HG03064 (cell line): ENCODE measurements at regions not wholly inside any gene's neighbourhood (a gene's known extent, or its start where the extent isn't known, plus 50 kb on each side); places are given as distances from the start of the nearest gene placed in this dataset.

Experiments
- ATAC-seq: cut with Tn5 transposase; IDR thresholded peaks from one replicate; pipeline ENCODE4 v1.9.1; 2021; ENCODE audit warnings: low read depth; ENCODE audit not compliant: unreplicated experiment

DNA sequence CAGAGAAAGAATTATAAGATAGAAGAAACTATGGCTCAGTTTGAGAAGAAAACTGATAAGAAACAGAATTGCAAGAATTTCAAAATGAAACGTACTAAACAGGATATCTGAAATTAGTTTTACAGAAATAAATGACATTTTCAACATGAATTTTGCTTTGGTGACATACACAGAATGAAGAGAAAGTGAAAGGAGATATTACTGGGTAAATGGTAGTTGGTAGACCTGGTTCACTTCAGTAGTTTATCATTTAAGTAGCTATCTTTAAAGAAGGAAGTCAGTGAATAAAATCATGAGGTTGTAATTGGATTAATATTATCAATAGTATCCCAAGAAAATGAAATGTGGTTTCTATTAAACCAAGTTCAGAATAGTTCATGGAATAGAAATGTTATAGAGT lies 395.5 kb upstream of the SMIM31 start:
- ATAC-seq = no peak

- no peak for ATAC-seq
Measured at GRCh38 chr4:164359881-164360280, 394.1 kb upstream of the SMIM31 start.

DNA sequence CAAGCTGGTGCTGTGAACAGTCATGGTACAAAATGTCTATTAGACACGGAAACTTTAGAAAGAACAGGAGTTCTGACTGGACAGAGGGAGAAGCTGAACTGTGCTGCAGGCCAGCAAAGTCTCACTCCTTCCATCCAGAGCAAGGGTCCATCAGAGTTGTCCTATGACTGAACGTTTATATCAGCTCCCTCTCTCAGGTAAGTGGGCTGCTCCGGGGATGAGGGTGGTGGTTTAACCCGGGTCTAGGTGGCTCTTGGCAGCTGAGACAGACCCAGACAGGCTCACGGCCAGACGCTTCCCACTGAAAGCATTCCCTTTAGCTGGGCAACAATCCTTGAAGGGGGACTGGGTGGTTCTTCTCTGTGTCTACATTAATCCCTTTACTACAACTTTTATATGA lies 385.0 kb upstream of the SMIM31 start:
- ATAC-seq = no peak

DNA sequence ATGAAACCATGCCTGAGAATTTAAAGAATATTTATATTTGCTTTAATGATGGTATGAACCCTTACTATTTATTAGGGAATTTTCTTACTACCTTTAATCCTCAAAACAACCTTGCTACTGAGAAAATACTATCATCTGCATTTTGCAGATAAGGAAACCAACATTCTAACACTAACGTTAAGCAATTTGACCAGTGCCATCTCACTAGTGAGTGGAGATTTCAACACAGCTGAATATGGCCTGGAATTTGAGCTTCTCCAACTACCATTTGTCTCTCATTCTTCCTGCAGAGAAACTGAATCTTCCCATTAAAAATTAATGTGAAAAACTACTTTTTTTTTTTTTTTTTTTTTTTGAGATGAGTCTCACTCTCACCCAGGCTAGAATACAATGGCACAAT lies 380.9 kb upstream of the SMIM31 start:
- ATAC-seq = no peak

DNA sequence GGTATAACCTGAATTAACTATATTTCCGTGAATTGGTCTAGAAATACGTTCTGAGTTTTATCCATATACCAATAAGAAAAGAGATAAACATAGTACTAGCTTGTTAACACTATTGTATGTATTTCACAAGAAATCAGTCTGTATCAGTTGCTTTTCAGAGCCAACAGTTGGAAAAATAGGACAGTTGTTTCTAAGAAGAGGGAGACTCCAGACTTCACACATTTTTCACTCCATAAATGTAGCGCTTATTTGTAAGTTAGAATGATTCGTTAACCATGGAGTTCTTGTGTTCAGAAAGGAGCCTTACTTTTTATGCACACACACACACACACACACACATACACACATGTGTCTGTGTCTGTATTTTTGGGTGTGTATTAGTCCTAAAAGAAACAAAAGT lies 376.7 kb upstream of the SMIM31 start:
- no peak for ATAC-seq

DNA sequence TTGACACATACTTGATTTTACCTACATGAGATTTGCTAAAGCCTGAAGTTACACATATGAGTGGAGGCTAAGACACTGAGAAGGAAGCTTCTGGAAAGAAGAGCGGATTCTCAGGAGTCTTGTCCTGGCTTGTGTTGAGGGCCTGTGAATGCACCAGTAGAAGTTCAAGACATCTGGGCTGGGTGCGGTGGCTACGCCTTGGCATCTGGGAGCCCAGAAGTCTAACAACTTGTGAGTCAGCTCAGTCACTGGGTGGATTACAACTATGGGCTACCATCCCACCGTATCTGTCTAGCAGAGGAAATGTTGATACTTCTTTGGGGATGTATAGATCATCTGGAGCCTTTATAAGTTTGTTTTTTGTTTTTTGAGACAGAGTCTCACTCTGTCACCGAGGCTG lies 375.6 kb upstream of the SMIM31 start:
- ATAC-seq = no peak

DNA sequence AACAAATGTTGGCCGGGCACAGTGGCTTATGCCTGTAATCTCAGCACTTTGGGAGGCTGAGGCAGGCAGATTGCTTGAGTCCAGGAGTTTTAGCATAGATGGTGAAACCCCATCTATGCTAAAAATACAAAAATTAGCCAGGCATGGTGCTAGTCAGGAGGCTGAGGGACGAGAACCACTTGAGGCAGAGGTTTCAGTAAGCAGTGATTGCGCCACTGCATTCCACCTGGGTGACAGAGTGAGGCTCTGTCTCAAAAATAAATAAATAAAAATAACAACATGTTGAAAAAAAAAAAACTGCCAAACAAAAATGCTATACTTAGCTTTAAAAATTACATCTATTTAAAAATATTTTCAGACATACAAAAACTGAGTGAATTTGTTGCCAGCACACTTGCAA lies 374.2 kb upstream of the SMIM31 start:
- no peak for ATAC-seq

DNA sequence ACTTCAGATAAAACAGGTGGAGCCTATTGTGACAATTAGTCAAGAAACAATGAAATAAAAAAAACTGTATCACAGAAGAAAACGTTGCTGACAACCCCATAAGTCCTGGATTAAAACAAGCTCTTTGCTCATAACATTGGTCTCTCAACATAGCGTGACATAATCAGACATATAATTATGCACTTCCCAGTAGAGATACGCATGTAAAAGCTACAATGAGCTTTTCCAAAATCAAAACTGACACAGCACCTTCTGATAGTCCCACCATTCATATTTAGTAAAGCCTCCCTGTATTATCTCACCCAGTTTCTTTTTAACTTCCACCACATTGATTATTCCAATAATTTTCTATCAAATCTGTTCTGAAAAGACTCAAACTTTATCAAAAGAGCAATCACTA lies 372.1 kb upstream of the SMIM31 start:
- ATAC-seq = no peak

DNA sequence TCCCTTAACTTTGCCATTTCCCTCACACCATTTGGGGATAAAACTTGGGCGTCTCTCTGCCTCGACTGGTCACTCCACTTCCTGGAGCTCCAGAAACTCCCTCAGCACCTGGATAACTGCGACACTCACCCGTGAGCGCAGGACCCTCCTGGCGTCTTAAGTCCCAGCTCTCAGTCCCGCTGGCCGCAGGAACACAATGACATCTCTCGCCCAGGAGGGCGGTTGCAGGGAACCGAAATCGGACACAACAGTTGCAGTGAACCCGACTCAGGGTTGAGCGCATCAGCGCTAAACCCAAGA lies 370.9 kb upstream of the SMIM31 start:
- ATAC-seq = no peak

DNA sequence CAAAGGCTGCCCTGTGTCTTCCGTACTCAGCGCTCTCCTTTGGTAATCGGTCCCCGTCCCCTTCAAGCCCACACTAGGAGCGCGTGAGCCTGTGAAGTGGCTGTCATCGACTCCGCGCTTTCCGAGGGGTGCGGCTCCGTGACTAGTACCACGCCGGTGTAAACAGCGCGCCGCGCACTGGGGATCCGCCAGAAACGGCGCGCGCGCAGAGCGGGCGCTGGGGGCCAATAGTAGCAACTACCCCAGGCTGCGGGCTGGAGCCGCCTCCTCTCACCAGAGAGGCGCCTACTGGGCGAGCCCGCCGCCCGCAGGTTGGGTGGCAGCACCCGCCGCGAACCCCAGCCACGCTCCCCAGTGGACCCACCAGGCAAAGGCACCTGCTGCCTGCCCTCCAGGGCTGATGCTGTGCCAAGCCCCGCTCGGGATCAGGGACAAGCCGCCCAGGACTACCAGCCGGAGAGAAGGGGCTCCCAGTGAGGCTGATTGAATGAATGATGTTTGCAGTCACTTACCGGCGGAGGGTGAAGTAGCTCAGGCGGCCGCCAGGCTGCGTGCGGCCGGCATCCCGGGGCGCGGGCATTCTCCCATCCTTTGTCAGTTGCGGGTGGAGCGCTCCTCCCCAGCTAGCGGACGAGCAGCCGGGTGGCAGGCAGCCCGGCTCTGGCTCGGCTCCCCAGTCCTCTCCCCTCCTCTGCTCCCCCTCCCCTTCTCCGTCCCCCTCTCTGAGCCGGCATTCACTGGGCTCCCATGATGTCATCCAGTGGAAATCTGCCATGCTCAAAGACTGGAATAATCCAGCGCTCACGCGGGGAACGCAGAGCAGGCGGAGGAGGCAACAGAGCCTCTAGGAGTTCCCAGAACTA lies 370.3 kb upstream of the SMIM31 start:
- ATAC-seq = no peak

DNA sequence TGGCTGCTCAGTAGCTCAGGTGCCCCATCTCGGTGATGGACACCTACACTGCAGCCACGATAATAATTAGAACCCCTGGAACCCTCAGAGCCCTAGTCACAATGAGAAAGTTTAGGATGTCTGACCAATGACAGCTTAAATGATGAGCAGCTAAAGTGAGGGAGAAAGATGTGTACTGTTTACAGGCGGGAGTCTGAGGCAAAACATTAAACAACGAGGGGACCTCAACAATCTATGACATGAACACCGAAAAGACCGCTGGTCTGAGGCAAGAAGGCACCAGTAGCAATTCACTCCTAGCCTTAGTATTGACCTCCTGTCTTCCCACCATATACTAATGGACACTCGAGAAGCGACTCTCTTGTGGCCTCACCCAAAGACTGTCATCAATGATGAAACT lies 369.5 kb upstream of the SMIM31 start:
- ATAC-seq = no peak

DNA sequence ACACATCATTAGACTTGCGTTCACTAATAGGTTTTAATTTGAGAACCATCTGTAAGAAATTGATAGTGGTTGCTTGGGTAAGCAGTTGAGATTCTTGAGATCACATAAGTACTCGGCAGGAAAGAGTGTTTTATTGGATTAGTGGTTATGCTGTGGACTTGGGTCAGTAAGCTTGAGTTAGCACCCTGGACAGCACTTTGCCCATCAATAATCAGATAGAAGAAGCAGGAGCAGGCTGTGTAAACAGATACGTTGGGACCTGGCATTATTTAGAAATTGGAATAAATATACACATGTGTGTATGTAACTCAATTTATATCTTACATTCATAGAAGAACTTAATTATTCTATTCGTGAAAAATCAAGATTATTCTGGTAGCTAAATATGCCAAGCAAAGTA lies 357.5 kb upstream of the SMIM31 start:
- no peak for ATAC-seq

DNA sequence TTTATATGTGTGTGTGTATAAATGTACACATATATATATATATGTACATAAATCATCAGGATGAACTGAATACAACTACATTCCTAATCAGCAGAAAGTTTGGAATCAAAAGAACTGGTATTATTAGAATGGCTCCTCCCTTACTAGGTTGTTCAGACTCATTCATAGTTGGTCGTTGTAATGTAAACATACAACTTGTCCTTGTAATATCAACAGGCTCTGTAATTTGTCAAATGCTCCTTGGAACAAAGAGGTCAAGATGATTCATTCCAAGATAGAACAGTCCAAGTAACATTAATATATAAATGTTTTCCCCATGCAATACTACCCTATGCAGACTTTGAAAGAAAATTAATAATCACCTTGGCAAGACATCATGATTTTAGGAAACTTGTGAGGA lies 351.4 kb upstream of the SMIM31 start:
- ATAC-seq = no peak

DNA sequence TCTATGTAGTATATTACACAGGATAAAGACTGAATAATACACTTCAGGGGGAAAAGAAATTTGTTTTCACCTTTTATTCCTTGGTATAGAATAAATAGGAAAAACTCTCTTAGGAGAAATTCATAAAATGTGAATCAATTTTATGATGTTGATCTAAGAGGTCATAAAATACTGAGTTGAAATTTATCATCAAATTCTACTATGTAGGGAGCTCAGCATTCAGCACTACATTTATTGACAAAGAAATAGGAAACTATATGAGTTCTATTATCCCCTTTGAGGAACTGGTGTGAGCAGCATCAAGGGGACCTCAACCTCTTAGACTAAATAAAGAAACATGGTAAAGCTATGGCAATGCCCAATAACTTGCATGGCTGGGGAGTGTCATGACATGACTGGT lies 348.2 kb upstream of the SMIM31 start:
- ATAC-seq = no peak

- ATAC-seq = no peak
Measured at GRCh38 chr4:164408831-164409230, 345.1 kb upstream of the SMIM31 start.

DNA sequence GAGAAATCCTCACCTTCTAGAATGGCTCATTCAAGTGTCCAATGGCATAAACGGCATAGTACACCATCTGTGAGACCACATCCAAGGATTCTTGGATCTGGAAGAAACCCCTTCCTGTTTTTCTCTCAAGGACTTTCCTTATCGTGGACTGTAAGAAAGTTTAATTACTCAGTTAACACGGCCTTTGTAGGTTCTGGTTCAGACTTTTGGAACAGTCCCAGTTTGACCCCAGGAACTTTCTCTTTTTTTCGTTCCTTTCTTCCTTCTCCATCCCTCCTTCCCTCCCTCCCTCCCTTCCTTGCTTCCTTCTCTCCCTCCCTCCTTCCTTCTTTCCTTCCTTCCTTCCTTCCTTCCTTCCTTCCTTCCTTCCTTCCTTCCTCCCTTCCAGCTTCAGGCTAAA lies 343.5 kb upstream of the SMIM31 start:
- ATAC-seq = no peak

DNA sequence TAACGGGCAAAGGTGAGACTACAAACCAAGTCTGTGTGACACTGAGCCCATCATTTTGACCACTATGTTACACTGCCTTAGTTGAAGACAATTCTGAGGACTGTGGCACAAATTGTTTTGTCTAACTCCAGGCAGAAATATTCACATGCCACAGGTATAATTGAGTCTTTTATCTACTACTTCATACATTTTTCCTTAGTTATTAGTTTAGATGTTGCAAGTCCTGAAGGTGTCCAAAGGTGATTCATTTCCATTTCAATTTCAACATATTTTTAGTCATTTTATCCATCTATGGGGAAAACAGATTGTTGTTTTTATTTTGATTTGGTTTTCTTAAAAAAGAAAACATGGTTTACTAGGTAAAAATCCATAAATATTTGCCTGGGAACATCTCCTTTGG lies 341.7 kb upstream of the SMIM31 start:
- ATAC-seq = no peak

GRCh38 chr4:164413743-164414142 lies 340.2 kb upstream of the SMIM31 start:
- ATAC-seq = no peak

DNA sequence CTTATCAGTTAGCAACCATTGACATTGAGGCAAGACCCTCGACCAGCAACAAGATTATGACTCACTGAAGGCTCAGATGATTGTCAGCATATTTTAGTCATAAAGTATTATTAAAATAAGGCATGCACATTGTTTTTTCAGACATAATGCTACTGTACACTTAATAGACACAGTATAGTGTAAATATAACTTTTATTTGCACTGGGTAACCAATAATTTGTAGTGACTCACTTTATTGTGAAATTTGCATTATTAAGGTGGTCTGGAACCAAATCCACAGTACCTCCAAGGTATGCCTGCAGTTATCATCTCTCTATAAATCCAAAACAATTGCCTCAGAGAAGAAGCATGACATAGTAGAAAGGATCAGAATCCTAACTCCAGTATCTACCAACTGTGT lies 330.1 kb upstream of the SMIM31 start:
- no peak for ATAC-seq

DNA sequence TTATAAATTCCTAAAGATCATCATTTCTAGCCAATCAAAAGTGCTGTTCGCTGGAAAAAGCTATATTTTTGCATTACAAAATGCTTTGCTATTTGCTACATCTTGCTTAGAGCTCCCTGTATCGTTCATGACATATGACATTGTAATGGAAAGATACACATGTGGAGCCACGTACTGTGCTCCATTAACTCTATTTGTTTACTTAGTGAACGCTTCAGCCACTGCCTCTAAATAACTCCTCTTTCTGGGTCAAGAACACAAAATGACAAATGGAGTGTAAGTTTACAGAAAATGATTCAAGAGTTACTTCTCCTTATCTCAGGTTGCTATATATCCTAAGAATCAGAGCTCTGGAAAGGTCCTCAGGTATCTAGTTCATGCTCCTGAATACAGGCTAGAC lies 329.1 kb upstream of the SMIM31 start:
- ATAC-seq = no peak

GRCh38 chr4:164428561-164428960 lies 325.4 kb upstream of the SMIM31 start:
- ATAC-seq = no peak

DNA sequence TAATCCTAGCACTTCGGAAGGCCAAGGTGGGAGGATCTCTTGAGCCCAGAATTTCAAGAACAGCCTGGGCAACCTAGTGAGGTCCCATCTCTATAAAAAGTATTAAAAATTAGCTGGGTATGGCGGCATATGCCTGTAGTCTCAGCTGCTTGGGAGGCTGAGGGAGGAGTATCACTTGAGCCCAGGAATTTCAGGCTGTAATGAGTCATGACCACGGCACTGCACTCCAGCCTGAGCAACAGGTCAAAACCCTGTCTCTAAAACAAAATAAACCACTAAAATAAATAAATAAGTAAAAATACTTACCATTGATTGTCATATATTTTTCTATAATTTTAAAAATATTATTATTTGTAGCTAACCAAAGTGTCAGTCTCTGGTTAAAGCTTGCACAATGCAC lies 315.6 kb upstream of the SMIM31 start:
- no peak for ATAC-seq

- ATAC-seq = no peak
Measured at GRCh38 chr4:164439037-164439436, 314.9 kb upstream of the SMIM31 start.
